Activated naive CD4-positive, alpha-beta T cell treated with anti-CD3 and anti-CD28 coated beads, Interleukin-2, amount 50 U/mL, for 16 hours (primary cell): ENCODE measurements at regions not wholly inside any gene's neighbourhood (a gene's known extent, or its start where the extent isn't known, plus 50 kb on each side); places are given as distances from the start of the nearest gene placed in this dataset.
A peak's percentile ranks its signal among the peaks of the same experiment; 100 is the strongest.
"Not testable (repeated sequence)": the region's sequence is repeated elsewhere in the genome, so short reads cannot be mapped to it uniquely, and the experiment has no call there.

Experiments
- DNase-seq: peaks from one replicate; pipeline ENCODE4 v3.0.0-alpha.2; 2020

- DNase-seq: no peak
These were observed 319.2 kb downstream of the SHQ1 start for GRCh38 chr3:72529081-72529480.

DNA sequence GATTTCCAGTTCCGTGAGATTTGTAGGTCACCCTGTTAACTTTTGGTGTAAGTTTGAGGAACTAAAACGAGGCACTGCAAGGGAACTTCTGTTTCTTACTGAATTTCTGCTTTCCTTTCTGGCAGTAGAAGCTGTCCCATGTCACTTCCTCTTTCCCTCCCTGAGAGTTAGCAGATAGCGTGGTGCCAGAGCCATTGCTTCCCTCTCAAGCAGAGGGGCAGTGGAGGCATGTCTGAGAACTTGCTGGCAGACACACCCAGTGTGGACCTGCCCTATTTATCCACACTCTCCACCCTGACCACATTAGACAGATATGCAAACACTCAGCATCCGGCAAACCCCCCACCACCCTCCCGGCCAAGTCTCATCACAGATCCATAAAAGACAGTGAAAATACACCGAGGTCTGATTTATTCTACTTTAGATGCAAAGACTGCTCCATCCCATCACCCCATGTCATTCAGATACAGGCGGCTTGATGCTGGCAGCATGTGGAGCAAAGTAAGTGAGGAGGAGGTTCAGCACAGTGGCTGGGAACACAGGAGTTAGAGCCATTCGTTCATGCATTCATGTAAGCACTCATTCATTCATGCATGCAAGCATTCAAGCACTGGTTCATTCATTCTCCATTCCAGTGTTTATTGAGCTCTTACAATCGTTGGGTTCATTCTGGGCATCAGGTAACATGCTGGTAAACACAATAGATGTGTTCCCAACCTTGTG, 324.7 kb downstream of the SHQ1 start:
- DNase-seq: no peak

DNA sequence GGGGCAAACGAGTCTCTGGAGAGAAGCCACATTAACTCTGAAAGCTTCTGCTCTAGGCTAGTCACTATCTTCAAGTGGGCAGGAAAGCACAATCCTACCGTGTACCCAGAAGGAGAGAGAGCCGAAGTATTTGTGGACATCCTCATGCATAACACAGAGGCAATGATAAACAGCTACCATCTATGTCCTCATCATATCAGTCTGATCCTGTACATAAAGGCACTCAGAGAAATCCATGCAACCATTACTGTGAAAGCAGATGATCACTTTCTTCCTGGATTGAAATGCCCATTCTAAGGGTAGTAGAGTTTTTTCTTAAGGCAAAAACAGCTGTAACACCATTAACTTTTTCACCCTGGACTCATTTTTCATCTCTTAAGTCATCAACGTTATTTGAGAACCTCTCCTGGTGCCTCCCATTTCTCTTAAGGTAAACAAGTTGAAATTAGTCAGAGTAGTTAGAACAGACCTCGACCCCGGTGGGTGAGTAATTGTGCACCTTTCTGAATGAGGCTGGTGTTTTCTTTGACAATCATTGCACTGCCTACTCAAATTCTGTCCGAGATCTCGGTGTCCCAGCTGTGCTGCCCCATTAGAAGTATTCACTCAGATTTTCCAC, 327.4 kb downstream of the SHQ1 start:
- DNase-seq: peak; percentile 69

DNA sequence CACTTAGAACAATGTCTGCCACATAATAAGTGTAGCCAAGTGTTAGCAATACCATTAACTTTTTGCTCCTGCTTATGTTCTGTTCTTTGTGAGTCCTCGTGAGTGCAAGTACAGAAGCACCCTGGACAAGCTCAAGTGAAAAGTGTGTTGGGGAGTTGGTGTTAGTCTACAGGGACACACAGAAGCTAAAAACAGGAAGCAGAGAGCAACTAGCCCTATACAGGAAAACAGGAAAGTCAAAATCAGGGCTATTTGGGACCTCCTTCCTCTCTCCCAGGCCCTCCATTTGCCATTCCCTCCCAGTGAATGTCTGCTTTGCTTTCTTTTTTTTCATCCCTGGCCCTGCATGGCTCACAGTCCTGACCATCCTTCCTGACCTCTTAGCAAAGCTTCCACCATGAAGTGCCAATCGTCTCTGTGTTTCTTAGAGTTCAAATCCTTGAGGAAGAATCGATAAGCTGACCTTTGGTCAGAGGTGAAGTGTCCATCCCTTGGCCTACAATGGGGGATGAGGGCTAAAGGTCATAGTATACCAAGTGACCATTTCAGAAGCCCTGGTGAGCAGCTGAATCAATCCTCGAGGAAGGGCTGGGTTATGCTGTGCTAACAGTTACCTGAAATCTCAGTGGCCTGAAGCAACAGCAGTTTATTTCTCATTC, 328.2 kb downstream of the SHQ1 start:
- DNase-seq: no peak

GRCh38 chr3:72517921-72518424, 330.3 kb downstream of the SHQ1 start:
- DNase-seq: no peak

- no peak for DNase-seq
These were observed 330.9 kb downstream of the SHQ1 start for GRCh38 chr3:72517336-72517735.

- DNase-seq: no peak
These were observed 331.9 kb downstream of the SHQ1 start for GRCh38 chr3:72516361-72516760.

DNA sequence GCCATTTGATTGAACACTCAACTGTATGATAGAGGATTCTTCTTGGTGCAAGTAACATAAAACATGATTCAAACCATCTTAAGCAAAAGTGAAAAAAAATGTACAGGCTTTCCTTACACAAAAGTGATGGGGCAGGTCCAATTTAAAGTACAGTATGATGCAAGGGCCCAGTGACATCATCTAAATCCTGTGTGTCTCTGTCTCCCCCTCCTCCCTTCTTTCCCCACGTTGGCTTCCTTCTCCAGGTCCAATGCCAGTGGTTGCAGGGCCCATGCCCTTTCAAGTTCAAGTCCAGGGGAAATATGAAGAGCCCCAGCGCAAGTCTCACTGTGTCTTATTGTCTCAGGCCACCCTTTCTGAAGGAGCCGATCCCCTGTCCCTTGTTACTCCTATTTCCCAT, 332.3 kb downstream of the SHQ1 start:
- DNase-seq: no peak

DNA sequence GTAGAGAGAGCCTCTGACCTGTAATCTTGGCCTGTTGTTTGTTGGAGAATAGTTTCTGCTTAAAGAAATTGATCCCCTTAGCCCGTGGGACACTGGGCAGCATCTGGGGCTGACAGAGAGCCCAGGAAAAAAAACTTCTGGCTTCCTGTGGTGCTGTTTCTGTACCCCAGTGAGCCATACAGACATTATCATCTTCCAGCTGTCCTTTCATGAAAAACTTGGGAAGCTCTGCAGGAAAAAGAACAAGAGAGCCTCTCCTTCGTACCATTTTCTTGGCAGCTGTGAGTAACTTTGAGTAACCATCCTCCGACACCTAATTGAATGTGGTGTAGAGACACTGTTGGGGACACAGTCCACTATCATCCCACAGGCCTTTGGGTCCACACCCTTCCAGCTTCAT, 333.0 kb downstream of the SHQ1 start:
- no peak for DNase-seq

- no peak for DNase-seq
These were observed 338.0 kb downstream of the SHQ1 start for GRCh38 chr3:72510247-72510646.

DNA sequence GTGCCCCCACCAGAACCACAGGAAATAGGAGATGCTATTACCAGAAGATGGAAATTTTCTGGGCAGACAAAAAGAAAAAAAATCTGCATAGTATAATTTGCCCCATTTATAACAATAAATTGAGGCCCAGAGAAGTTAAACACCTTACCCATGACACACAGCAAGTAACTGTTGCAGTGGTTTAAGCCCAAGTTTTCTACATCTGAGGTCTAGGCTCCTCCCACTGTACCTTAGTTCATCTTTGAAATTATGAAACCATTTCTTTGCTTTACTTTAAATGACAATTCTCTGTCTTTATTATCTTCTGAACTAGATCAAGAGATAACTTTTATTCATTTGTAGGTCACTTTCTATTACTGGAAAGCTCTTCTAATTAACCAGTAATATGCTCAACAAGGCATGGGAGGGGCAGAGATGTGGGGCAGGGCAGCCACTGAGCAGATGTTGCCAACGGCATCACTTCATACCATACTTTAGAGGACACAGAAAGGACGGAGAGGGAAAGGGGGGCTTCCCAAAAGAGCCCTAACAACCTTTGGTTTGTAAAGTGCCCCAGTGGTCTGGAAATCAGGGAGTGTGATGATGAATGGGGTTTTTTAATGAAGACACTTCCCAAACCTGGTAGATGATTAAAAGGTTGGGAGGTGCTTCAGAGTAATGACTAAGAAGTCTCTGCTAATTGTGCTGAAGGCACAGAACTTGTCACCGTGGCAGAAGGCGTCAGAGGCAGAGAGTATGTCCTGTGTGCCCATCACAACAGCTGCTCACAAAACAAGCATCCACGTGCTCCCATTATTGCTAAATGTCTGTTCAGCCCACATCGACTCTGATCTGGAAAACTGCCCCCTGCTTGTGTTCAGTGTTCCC, 342.5 kb downstream of the SHQ1 start:
- no peak for DNase-seq

GRCh38 chr3:72497501-72497900, 350.7 kb downstream of the SHQ1 start:
- DNase-seq: not testable (repeated sequence)

GRCh38 chr3:72496051-72496670, 352.1 kb downstream of the SHQ1 start:
- DNase-seq: no peak

DNA sequence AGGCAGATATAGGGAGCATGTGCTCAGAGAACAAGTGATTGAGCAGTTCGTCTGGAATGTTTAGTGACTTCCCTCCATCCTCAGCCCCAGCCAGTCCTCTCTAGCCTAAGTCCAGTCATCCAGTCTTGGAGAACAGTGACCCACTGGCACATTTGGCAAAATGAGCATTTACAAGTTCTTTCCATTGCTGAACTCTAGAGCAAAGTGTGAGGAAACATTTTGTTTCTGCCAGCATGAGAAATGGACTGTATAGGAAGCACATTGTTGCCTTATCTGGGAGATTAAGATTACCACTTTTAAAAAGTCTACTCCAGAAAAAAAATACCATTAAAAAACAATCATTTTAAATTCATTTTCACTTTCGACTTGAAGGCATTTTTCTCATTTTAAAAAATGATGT, 353.6 kb downstream of the SHQ1 start:
- no peak for DNase-seq

DNA sequence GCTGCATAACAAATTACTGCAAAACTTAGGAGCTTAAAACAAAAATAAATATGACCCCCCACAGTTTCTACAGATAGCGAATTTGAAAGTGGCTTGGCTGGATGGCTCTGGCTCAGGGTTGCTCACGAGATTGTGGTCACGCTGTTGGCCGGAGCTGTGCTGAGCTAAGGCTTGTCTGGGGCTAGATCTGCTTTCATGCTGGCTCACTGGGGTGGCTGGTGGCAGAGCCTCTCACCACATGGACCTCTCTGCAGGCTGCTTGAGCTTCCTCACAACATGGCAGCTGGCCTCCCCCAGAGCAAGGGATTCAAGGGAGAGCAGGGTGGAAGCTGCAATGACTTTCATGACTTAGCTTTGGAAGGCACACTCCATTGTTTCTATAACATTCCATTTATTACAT, 354.1 kb downstream of the SHQ1 start:
- peak; percentile 19 for DNase-seq

GRCh38 chr3:72492240-72492639, 356.0 kb downstream of the SHQ1 start:
- DNase-seq: no peak

DNA sequence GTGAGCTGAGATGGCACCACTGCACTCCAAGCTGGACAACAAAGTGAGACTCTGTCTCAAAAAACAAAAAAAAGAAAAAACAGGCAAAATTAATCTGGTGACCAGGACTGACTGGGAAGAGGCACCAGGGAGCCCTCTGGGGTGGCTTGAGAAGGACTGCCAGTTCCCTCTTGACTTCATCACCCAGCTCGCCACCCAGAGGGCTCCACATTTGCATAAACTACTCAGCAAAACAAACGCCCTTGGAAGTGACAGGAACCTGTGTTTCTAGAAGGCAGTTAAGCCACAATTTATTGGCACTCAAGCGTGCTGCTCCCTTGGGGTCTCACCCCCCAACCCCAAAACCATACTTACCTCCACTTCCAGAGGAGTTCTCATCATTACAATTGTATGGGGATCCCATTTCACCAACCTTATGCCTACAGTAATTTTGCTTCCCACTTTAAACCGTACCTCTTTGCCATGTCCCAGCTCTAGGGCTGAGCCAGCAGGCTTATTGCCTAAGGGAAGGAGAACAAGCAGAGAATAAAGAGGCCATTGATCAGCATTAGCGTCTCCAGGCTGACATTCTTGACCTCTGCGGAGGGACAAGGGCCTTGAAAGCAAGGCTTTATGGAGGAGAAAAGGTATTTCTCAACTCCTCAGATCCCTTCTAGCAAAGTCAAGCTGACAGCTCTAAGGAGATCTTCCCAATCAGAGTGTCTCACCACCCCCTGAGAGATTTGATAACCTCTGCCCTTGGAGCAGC, 357.4 kb downstream of the SHQ1 start:
- DNase-seq: no peak

DNA sequence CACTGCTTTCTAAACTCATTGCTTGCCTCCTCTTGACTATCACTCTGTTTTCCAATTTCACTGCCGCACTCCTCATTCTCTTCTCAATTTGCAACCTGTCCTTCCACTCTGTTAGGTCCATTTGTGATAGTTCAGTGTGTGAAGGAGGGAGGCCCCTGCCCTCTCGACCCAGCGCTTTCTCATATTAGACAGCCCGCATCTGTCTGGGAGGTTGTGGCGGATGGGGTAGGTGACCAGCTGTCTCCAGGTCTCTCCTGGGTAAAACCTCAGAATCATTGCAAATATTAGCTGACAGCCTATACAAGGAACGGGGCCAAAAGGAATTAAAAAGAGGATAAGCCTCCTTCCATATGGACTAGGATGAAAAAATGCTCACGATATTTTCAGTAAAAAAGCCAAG, 358.3 kb downstream of the SHQ1 start:
- DNase-seq: no peak

- no peak for DNase-seq
These were observed 359.6 kb downstream of the SHQ1 start for GRCh38 chr3:72488738-72489035.

DNA sequence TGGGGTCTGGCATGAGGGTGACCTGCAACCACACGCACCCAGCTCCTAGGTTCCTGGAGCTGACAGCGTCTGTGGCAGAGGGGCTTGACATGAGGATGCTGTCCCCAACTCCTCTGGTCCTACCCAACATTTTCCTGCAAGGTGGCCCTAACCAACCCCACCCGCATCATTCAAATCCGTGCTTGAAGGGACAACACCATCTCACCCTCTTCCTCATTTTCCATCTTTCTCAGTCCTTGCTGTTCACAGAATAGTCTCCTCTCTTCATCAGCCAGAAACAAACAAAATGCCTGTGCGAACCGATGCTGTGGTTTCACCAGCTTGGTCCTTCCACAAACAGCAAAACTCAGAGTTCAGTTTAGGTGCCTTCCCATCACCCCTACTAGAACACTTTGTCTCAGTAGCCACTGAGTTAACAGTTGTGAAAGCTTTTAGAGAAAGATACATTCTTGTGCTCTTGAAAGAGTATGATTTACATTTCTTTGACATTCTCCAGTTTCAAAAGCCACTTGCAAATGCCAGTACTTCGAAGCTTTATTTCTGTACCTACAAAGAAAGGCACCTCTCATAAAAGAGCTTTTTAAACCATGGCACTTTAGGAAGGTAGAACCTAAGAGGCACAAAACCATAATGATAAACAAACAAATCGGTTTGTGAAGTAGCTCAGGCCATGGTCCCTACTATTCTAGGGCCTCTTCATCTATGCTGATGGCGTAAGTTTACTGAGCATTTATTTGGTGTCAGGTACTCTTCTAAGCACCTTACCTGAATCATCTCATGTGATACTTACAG, 360.1 kb downstream of the SHQ1 start:
- no peak for DNase-seq

DNA sequence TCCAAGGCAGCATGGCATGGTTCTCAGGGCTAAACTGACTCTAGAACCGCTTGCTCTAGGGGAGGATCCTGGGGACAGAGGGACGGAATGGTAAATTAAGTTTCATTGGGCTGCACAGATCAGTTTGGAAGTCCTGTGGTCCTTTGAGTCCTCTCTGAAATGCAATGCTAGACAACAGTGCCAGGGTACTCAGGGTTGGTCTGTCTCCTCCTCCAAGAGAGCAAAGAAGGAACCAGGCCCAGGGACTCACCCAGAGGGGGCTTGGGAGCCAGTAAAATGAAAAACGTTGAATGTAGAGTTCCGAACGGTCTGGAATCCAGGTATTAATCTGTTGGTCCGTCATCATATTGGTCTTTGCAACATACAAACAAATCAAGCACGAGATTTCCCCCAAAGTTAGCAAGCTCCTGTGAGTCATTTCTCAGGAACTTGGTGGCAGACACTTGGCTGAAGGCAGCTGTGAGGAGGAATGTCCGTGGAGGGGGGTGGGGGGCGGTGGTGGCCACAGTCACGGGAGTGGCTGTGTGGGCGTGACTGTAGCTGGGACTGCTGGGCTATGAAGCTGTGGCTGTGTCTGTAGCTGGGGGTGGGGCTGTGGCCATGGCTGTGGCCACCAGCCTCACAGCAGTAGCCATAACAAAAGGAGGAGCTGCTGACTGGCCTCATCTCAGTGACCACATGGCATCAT, 361.0 kb downstream of the SHQ1 start:
- DNase-seq: no peak
